Psoas muscle (tissue), 7 donors: ENCODE measurements at regions not wholly inside any gene's neighbourhood (a gene's known extent, or its start where the extent isn't known, plus 50 kb on each side); places are given as distances from the start of the nearest gene placed in this dataset.

Source experiments
- ATAC-seq, 4 donors: fragments of 200-7000 bp; cut with Tn5 transposase; one replicate each; pipeline ENCODE4 v1.9.1; 2020; ENCODE audit warnings: moderate library complexity in 3 of 4, mild to moderate bottlenecking in 2 of 4
- DNase-seq, 2 donors: peaks; one replicate each; pipeline ENCODE4 v3.0.0-alpha.2; 2020
- H3K27ac ChIP-seq: fragments of 200-600 bp; one replicate; pipeline ENCODE4 v1.8.0; 2022
- H3K27me3 ChIP-seq, 3 donors: fragments of 200-600 bp in 1 of 3; one replicate each; pipeline versions ENCODE4 v1.6.1 to v1.8.0; 2013 to 2022; ENCODE audit warnings: low read length in 2 of 3, mild to moderate bottlenecking in 2 of 3, moderate library complexity in 1 of 3; ENCODE audit not compliant: insufficient read depth in 3 of 3
- H3K36me3 ChIP-seq, 2 donors: fragments of 200-600 bp in 1 of 2; one replicate each; pipeline versions ENCODE4 v1.6.1 to v1.8.0; 2013 to 2022; ENCODE audit warnings: low read depth in 1 of 2, mild to moderate bottlenecking in 1 of 2, moderate library complexity in 1 of 2; ENCODE audit not compliant: insufficient read depth in 1 of 2
- H3K4me1 ChIP-seq: fragments of 200-600 bp; one replicate; pipeline ENCODE4 v1.8.0; 2022
- H3K4me3 ChIP-seq: fragments of 200-600 bp; one replicate; pipeline ENCODE4 v1.8.0; 2022; ENCODE audit warnings: mild to moderate bottlenecking
- H3K9me3 ChIP-seq: fragments of 200-600 bp; one replicate; pipeline ENCODE4 v1.8.0; 2022
- WGBS, 3 donors: extraction: QIAGEN DNeasy Blood & Tissue Kit; methylation state at CpG; one replicate each; pipeline versions ENCODE4 v1.1.6 to v1.1.7; 2013; 5-methylcytosine and 5-hydroxymethylcytosine counted together
- intact Hi-C, 2 donors: fragments of 100-400 bp; cut with DNase I; formaldehyde crosslinking; loops; one replicate each; pipeline versions ENCODE4 v1.11.0 to v1.14.2; 2022
- TF ChIP-seq, protein P1 (sequence below): fragments of 200-600 bp; IDR thresholded peaks from one replicate; pipeline ENCODE4 v1.8.0; 2022; ENCODE audit warnings: antibody characterized with exemption
- donor health status: healthy with polysubstance abuse.
- donor health status: DM: no; HTN: no; CAD: no; lungs with moderate emphysema.
- donor health status: Bipolar disorder and iron deficiency.
- donor health status: healthy.
- donor health status: DM: yes; HTN: yes; CAD: no.
- donor health status: DM: no; HTN: no; CAD: no.
- donor health status: DM: yes; HTN: yes; CAD: no.

DNA sequence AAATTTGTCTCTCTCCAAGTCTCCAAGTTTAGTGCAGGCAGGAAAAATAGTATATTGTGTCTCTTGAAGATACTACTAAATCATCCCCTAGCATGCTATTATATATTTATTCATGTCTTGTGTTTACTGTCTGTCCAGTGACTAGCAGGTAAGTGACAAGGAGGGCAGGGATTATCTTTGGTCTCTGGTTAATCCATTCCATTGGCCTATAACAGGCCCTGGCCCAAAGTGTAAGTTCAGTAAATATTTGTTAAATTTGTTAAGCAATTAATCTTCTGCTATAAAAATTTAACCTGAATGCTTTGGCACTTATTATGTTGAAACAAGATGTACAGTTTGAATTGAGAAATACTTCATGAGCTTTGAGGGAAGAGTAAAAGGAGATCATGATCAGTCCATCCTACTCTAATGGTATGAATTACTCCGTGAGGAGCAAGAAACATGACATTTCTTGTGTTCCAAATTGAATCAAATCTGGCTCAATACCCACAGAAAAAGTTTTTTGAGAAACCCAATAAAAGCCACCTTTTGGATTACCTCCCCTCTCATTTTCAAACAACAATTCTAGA is 219.7 kb downstream of the DTWD2 start:
- Histone ChIP-seq H3K9me3 (peaks cover 5% of the 10 kb centered on the region), H3K4me1 (no peaks in the 10 kb centered on the region), H3K27ac (no peak overlapping the region), H3K27me3 (no peaks in the 10 kb centered on the region), H3K36me3 (no peaks in the 10 kb centered on the region), H3K4me3 (no peak overlapping the region)
- intact Hi-C loops, result no loop called here
- TF ChIP-seq, protein P1, sequence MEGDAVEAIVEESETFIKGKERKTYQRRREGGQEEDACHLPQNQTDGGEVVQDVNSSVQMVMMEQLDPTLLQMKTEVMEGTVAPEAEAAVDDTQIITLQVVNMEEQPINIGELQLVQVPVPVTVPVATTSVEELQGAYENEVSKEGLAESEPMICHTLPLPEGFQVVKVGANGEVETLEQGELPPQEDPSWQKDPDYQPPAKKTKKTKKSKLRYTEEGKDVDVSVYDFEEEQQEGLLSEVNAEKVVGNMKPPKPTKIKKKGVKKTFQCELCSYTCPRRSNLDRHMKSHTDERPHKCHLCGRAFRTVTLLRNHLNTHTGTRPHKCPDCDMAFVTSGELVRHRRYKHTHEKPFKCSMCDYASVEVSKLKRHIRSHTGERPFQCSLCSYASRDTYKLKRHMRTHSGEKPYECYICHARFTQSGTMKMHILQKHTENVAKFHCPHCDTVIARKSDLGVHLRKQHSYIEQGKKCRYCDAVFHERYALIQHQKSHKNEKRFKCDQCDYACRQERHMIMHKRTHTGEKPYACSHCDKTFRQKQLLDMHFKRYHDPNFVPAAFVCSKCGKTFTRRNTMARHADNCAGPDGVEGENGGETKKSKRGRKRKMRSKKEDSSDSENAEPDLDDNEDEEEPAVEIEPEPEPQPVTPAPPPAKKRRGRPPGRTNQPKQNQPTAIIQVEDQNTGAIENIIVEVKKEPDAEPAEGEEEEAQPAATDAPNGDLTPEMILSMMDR, result no peak
- DNase-seq (no peak), ATAC-seq (no peak)
- WGBS, 3 donors, result 63 to 72% (median 68%) methylated on average over 1 of the region's 1 CpG

GRCh38 chr5:118762291-118762690 is 226.1 kb downstream of the DTWD2 start:
- Histone ChIP-seq H3K4me3 (no peak overlapping the region), H3K4me1 (no peaks in the 10 kb centered on the region), H3K9me3 (peaks cover 5% of the 10 kb centered on the region), H3K36me3 (no peaks in the 10 kb centered on the region), H3K27me3 (no peaks in the 10 kb centered on the region), H3K27ac (no peak overlapping the region)
- TF ChIP-seq, protein P1, result no peak
- ATAC-seq (no peak), DNase-seq (no peak)
- WGBS, 3 donors, result 78 to 86% (median 85%) methylated on average over 4 of the region's 4 CpGs
- intact Hi-C loops, result no loop called here

- TF ChIP-seq, protein P1, result no peak
- H3K4me1 ChIP-seq, result no peaks in the 10 kb centered on the region
These were observed 226.5 kb downstream of the DTWD2 start for GRCh38 chr5:118761814-118762213.

DNA sequence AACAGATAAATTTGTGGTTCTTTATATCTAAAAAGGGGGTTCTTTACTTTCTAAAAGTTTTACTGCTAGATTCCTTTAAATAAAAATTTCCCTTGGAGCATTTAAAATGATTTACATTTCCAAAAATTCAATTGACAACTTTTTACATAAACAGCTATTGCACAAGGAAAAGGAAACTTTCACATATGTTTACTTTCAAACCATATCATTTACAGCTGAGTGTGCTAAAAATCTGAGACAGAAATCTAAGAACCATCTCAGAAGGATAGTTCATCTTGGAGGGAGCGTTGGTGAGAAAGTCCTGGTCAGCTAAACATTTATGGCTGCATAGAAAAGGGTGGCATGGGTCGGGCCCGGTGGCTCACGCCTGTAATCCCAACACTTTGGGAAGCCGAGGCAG is 235.4 kb downstream of the DTWD2 start:
- Histone ChIP-seq H3K4me1 (no peaks in the 10 kb centered on the region), H3K27ac (no peak overlapping the region), H3K27me3 (no peaks in the 10 kb centered on the region), H3K4me3 (no peak overlapping the region), H3K36me3 (no peaks in the 10 kb centered on the region), H3K9me3 (no peaks in the 10 kb centered on the region)
- intact Hi-C loops, result no loop called here
- ATAC-seq, result no peak
- WGBS, 3 donors, result 49 to 64% (median 63%) methylated on average over 5 of the region's 5 CpGs
- no peak for DNase-seq
- TF ChIP-seq, protein P1, result no peak

More at GRCh38 chr5:118761814-118762213, 226.5 kb downstream of the DTWD2 start:
- intact Hi-C loops, result no loop called here
- Histone ChIP-seq H3K27me3 (no peaks in the 10 kb centered on the region), H3K9me3 (peaks cover 5% of the 10 kb centered on the region), H3K36me3 (no peaks in the 10 kb centered on the region), H3K27ac (no peak overlapping the region), H3K4me3 (no peak overlapping the region)
- WGBS, 3 donors, result 91 to 92% (median 91%) methylated on average over 4 of the region's 4 CpGs
- ATAC-seq, result no peak
- DNase-seq, result no peak

GRCh38 chr5:118736396-118736795 is 252.0 kb downstream of the DTWD2 start:
- TF ChIP-seq, protein P1, result no peak
- Histone ChIP-seq H3K4me3 (no peak overlapping the region), H3K9me3 (no peaks in the 10 kb centered on the region), H3K4me1 (no peaks in the 10 kb centered on the region), H3K27me3 (no peaks in the 10 kb centered on the region), H3K36me3 (no peaks in the 10 kb centered on the region), H3K27ac (no peak overlapping the region)
- intact Hi-C loops, result no loop called here
- DNase-seq (no peak), ATAC-seq (no peak)
- WGBS, 3 donors, result 49 to 55% (median 51%) methylated on average over 4 of the region's 4 CpGs
